Spleen (tissue), 11 donors: ENCODE measurements at regions not wholly inside any gene's neighbourhood (a gene's known extent, or its start where the extent isn't known, plus 50 kb on each side); places are given as distances from the start of the nearest gene placed in this dataset.

Experiments
- DNase-seq: peaks from one replicate; pipeline ENCODE4 v3.0.0-alpha.2; 2020
- H3K27ac ChIP-seq, 8 donors: fragments of 200-600 bp; sonication (generic) in 7 of 8; 1 replicate in 4 of 8; 2 replicates in 4 of 8; pipeline versions ENCODE4 v1.5.0 to v1.8.0; 2016 to 2021; ENCODE audit warnings: inconsistent platforms in 4 of 8, mild to moderate bottlenecking in 4 of 8, moderate library complexity in 1 of 8
- H3K27me3 ChIP-seq, 7 donors: fragments of 200-600 bp; sonication (generic) in 6 of 7; replicated peaks in 1 of 7; 1 replicate in 4 of 7; 2 replicates in 3 of 7; pipeline versions ENCODE4 v1.5.0 to v1.8.0; 2016 to 2021; ENCODE audit warnings: inconsistent platforms in 3 of 7, mild to moderate bottlenecking in 1 of 7
- H3K36me3 ChIP-seq, 6 donors: fragments of 200-600 bp; sonication (generic) in 5 of 6; 1 replicate in 4 of 6; 2 replicates in 2 of 6; pipeline versions ENCODE4 v1.5.0 to v1.8.0; 2016 to 2021; ENCODE audit warnings: inconsistent platforms in 2 of 6
- H3K4me1 ChIP-seq, 6 donors: fragments of 200-600 bp; sonication (generic) in 5 of 6; 1 replicate in 3 of 6; 2 replicates in 3 of 6; pipeline versions ENCODE4 v1.5.0 to v1.8.0; 2016 to 2021; ENCODE audit warnings: inconsistent platforms in 3 of 6
- H3K4me3 ChIP-seq, 8 donors: fragments of 200-600 bp; sonication (generic) in 7 of 8; 1 replicate in 4 of 8; 2 replicates in 4 of 8; pipeline versions ENCODE4 v1.5.0 to v1.8.0; 2016 to 2021; ENCODE audit warnings: inconsistent platforms in 4 of 8, mild to moderate bottlenecking in 4 of 8, moderate library complexity in 2 of 8
- H3K9me3 ChIP-seq, 8 donors: fragments of 200-600 bp; sonication (generic) in 7 of 8; 1 replicate in 4 of 8; 2 replicates in 4 of 8; pipeline versions ENCODE4 v1.5.0 to v1.8.0; 2016 to 2021; ENCODE audit warnings: inconsistent platforms in 4 of 8
- POLR2A ChIP-seq, 3 donors: fragments of 450-650 bp; IDR thresholded peaks; one replicate each; pipeline ENCODE4 v1.5.1; 2017; ENCODE audit warnings: antibody characterized with exemption in 3 of 3, mild to moderate bottlenecking in 1 of 3
- POLR2AphosphoS5 ChIP-seq, 3 donors: sonication (generic); formaldehyde crosslinking; IDR thresholded peaks; one replicate each; pipeline ENCODE4 v1.5.1; 2017; ENCODE audit warnings: antibody characterized with exemption in 3 of 3
- WGBS, 5 donors: extraction: QIAGEN DNeasy Blood & Tissue Kit in 3 of 5; methylation state at CpG; one replicate each; pipeline versions ENCODE4 v1.1.5 to v1.1.7; 2013 to 2018; 5-methylcytosine and 5-hydroxymethylcytosine counted together
- intact Hi-C: fragments of 100-400 bp; cut with DNase I; formaldehyde crosslinking; loops from one replicate; pipeline ENCODE4 v1.15.0; 2023; ENCODE audit warnings: low total_unique reads
- TF ChIP-seq, protein P1 (sequence below), 11 experiments: fragments of 200-600 bp in 7 of 11; fragments of 450-650 bp in 4 of 11; sonication (generic) in 4 of 11; IDR thresholded peaks in 8 of 11; conservative IDR thresholded peaks in 3 of 11; 1 replicate in 7 of 11; 2 replicates in 4 of 11; pipeline versions ENCODE4 v1.4.0 to v1.8.0; 2016 to 2021; ENCODE audit warnings: antibody characterized with exemption in 11 of 11, inconsistent platforms in 4 of 11, mild to moderate bottlenecking in 1 of 11
- donor health status: healthy with polysubstance abuse.
- donor health status: DM: no; HTN: no; CAD: no; lungs with moderate emphysema.
- donor health status: DM: no; HTN: no; CAD: no.
- donor health status: Bipolar disorder and iron deficiency.
- donor health status: healthy.
- donor health status: DM: no; HTN: no; CAD: no.
- donor health status: DM: yes; HTN: yes; CAD: no.

DNA sequence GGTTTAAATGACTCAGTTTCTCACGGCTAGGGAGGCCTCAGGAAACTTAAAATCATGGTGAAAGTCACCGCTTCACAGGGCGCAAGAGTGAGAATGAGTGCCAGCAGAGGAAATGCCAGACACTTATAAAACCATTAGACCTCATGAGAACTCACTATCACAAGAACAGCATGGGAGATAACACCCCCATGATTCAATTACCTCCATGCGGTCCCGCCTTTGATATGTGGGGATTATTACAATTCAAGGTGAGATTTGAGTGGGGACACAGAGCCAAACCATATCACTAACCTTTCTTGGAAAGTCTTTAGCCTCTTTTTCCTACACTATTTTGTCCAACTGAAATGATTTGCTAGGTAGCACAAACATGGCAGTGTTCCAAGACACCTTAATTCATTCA lies 533.9 kb upstream of the NUDT12 start:
- no peaks in the 10 kb centered on the region for H3K27me3 ChIP-seq
- DNase-seq = no peak
- H3K36me3 ChIP-seq = no peaks in the 10 kb centered on the region
- no peak overlapping the region for H3K4me3 ChIP-seq
- H3K9me3 ChIP-seq = peaks cover 0 to 17% (median 5%) of the 10 kb centered on the region in 8 donors
- TF ChIP-seq POLR2AphosphoS5 (IDR thresholded peaks at IDR 0.05) = no peak
- TF ChIP-seq, protein P1, sequence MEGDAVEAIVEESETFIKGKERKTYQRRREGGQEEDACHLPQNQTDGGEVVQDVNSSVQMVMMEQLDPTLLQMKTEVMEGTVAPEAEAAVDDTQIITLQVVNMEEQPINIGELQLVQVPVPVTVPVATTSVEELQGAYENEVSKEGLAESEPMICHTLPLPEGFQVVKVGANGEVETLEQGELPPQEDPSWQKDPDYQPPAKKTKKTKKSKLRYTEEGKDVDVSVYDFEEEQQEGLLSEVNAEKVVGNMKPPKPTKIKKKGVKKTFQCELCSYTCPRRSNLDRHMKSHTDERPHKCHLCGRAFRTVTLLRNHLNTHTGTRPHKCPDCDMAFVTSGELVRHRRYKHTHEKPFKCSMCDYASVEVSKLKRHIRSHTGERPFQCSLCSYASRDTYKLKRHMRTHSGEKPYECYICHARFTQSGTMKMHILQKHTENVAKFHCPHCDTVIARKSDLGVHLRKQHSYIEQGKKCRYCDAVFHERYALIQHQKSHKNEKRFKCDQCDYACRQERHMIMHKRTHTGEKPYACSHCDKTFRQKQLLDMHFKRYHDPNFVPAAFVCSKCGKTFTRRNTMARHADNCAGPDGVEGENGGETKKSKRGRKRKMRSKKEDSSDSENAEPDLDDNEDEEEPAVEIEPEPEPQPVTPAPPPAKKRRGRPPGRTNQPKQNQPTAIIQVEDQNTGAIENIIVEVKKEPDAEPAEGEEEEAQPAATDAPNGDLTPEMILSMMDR (IDR thresholded peaks at IDR 0.05 in 8 of 11, conservative IDR thresholded peaks at IDR 0.05 in 3 of 11) = no peak
- no peak for TF ChIP-seq POLR2A (IDR thresholded peaks at IDR 0.05)
- H3K4me1 ChIP-seq = no peaks in the 10 kb centered on the region
- no peak overlapping the region for H3K27ac ChIP-seq
- intact Hi-C loops = no loop called here
- 81 to 90% (median 83%) methylated on average over 5 of the region's 5 CpGs for WGBS, 5 donors

DNA sequence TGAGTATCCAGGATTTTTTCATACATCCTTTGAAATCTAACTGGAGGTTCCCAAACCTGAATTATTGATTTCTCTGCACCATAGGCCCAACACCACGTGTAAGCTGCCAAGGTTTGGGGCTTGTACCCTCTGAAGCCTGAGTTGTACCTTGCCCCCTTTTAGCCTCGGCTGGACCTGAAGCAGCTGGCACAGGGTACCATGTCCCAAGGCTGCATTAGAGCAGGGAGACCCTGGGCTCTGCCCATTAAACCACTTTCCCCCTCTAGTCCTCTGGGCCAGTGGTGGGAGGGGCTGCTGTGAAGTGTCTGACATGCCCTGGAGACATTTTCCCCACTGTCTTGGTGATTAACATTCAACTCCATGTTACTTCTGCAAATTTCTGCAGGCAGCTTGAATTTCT lies 532.9 kb upstream of the NUDT12 start:
- Histone ChIP-seq H3K36me3 (no peaks in the 10 kb centered on the region), H3K9me3 (peaks cover 0 to 17% (median 5%) of the 10 kb centered on the region in 8 donors), H3K4me1 (no peaks in the 10 kb centered on the region), H3K27ac (no peak overlapping the region), H3K27me3 (no peaks in the 10 kb centered on the region), H3K4me3 (no peak overlapping the region)
- WGBS, 5 donors = 41 to 77% (median 56%) methylated on average over 2 of the region's 2 CpGs
- TF ChIP-seq POLR2A (IDR thresholded peaks at IDR 0.05) (no peak), POLR2AphosphoS5 (IDR thresholded peaks at IDR 0.05) (no peak)
- TF ChIP-seq, protein P1 (IDR thresholded peaks at IDR 0.05 in 8 of 11, conservative IDR thresholded peaks at IDR 0.05 in 3 of 11) = no peak
- intact Hi-C loops = no loop called here
- DNase-seq = no peak

DNA sequence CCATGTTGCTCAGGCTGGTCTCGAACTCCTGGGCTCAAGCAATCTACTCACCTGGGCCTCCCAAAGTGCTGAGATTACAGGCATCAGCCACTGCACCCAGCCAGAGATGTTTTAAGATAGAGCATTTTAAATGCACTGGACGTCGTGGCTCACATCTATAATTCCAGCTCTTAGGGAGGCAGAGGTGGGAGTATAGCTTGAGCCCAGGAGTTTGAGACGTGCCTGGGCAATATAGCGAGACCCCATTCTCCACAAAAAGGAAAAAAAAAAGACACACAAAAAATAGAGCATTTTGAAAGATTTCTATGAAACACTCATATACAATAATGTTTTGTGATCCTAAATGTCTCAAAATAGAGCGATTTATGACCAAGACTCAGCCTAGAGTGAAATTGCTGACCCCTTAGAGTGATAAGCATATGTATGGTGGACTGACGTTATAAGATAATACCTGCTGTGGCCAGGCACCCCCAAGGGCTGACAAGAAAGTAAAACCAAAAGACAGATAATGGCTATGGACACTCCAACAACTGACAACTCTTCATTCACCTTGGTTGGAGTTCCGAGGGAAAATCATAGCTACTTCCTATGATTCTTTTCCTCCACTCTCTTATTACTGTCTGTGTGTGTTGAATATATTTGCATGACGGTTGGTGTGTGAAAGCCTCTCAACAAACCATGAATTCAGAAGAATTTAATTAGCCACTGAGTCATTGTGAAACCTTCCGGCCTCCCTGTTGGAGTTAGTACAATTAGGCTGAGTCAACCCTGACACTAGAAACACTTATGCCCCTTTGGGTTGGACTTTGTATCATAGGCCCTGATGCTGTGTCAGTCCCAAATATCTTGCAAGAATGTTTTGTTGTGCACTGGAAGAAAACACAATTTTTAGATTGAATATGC lies 526.5 kb upstream of the NUDT12 start:
- no peak for DNase-seq
- Histone ChIP-seq H3K4me3 (no peak overlapping the region), H3K9me3 (peaks cover 0 to 14% (median 0%) of the 10 kb centered on the region in 8 donors), H3K27me3 (no peaks in the 10 kb centered on the region), H3K4me1 (no peaks in the 10 kb centered on the region), H3K27ac (no peak overlapping the region), H3K36me3 (no peaks in the 10 kb centered on the region)
- WGBS, 5 donors = 76 to 84% (median 79%) methylated on average over 10 of the region's 10 CpGs
- TF ChIP-seq POLR2AphosphoS5 (IDR thresholded peaks at IDR 0.05) (no peak), POLR2A (IDR thresholded peaks at IDR 0.05) (no peak)
- TF ChIP-seq, protein P1 (IDR thresholded peaks at IDR 0.05 in 8 of 11, conservative IDR thresholded peaks at IDR 0.05 in 3 of 11) = no peak
- intact Hi-C loops = no loop called here

DNA sequence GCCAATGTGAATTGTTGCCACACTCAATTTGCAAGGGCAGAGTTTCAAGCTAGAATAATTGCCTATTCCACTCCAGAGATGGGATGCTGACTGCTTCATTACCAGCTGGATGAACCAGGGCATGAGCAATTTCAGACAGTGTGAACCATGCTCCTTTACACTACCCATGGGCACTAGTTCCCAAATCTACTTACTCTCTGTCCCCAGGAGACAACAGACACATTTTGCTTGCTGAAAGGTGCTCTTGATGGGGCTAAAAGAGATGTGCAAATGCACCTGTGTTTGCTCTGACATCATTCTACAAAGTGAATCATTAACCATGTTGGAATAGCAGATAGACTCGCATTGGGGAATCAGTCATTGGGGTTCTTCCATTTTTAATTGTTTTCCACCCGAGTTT lies 522.3 kb upstream of the NUDT12 start:
- no peak overlapping the region for H3K27ac ChIP-seq
- no peaks in the 10 kb centered on the region for H3K27me3 ChIP-seq
- intact Hi-C loops = no loop called here
- H3K4me3 ChIP-seq = no peak overlapping the region
- WGBS, 5 donors = 76 to 86% (median 79%) methylated on average over 2 of the region's 2 CpGs
- TF ChIP-seq POLR2AphosphoS5 (IDR thresholded peaks at IDR 0.05) (no peak), POLR2A (IDR thresholded peaks at IDR 0.05) (no peak)
- TF ChIP-seq, protein P1 (IDR thresholded peaks at IDR 0.05 in 8 of 11, conservative IDR thresholded peaks at IDR 0.05 in 3 of 11) = no peak
- H3K4me1 ChIP-seq = no peaks in the 10 kb centered on the region
- H3K36me3 ChIP-seq = no peaks in the 10 kb centered on the region
- DNase-seq = no peak
- H3K9me3 ChIP-seq = peaks cover 0 to 16% (median 0%) of the 10 kb centered on the region in 8 donors
